Activated CD4-positive, alpha-beta T cell treated with anti-CD3 and anti-CD28 coated beads, Interleukin-2, amount 10 ng/mL, durations not matched to agents 24 days and 14 days (primary cell): ENCODE measurements at regions not wholly inside any gene's neighbourhood (a gene's known extent, or its start where the extent isn't known, plus 50 kb on each side); places are given as distances from the start of the nearest gene placed in this dataset.

Experiments used
- DNase-seq: peaks from one replicate; pipeline ENCODE4 v3.0.0; 2022
- H3K27ac Mint-ChIP-seq: one replicate; pipeline ENCODE4 v1.8.0; 2022; ENCODE audit warnings: mild to moderate bottlenecking, mixed read lengths
- H3K27me3 Mint-ChIP-seq: one replicate; pipeline ENCODE4 v1.8.0; 2022; ENCODE audit warnings: mixed read lengths
- H3K36me3 Mint-ChIP-seq: one replicate; pipeline ENCODE4 v1.8.0; 2022; ENCODE audit warnings: low read depth, mild to moderate bottlenecking, mixed read lengths
- H3K4me1 Mint-ChIP-seq: one replicate; pipeline ENCODE4 v1.8.0; 2021; ENCODE audit warnings: mixed read lengths
- H3K4me3 Mint-ChIP-seq: one replicate; pipeline ENCODE4 v1.8.0; 2022; ENCODE audit warnings: mild to moderate bottlenecking, moderate library complexity, mixed read lengths
- H3K9me3 Mint-ChIP-seq: one replicate; pipeline ENCODE4 v1.8.0; 2021; ENCODE audit warnings: mixed read lengths
- intact Hi-C: fragments of 100-400 bp; cut with micrococcal nuclease; formaldehyde crosslinking; loops from one replicate; pipeline ENCODE4 v1.15.1; 2023

DNA sequence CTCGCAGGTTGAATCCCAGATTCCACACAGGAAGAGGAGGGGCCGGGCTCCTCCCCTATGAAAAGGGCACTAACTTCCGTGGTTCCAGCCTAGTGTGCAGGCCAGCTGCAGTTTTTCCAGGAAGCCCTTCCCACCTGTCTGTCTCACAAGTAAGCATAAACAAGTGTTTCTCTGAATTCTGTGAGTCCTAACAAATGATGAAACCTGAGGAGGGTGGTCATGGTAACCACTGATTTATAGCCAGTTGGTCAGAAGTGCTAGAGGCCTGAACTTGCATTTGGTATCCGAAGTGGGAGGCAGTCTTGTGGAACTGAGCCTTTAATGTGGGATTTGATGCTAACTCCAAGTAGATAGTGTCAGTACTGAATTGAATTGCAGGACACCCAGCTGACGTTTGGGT, 54.7 kb upstream of the STEAP4 start:
- intact Hi-C loops: no loop called here
- H3K9me3 Mint-ChIP-seq: no peaks in the 10 kb centered on the region
- H3K27me3 Mint-ChIP-seq: peaks cover 4% of the 10 kb centered on the region
- no peak overlapping the region for H3K4me3 Mint-ChIP-seq
- DNase-seq: no peak
- peaks cover 2% of the 10 kb centered on the region for H3K4me1 Mint-ChIP-seq
- H3K27ac Mint-ChIP-seq: no peak overlapping the region
- no peaks in the 10 kb centered on the region for H3K36me3 Mint-ChIP-seq

DNA sequence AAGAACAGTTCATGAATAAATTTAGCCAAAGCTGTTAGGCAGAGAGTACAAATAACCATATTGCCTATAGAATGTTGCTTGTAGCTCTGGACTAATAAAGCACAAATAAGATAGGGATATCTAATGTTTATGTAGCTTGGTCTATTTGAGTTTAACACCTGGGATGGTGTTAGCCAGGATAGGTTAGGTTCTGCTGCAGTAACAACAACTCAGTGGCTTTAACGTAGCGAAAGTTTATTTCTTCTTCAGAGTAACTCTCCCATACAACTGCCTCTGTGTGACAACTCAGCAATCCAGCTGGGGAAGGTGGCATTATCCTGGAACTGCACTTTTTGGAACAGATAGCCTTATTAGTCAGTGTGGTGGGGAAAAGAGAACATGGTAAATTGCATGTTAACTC, 52.2 kb upstream of the STEAP4 start:
- no peaks in the 10 kb centered on the region for H3K9me3 Mint-ChIP-seq
- peaks cover 2% of the 10 kb centered on the region for H3K4me1 Mint-ChIP-seq
- H3K27ac Mint-ChIP-seq: no peak overlapping the region
- no peaks in the 10 kb centered on the region for H3K36me3 Mint-ChIP-seq
- H3K4me3 Mint-ChIP-seq: no peak overlapping the region
- DNase-seq: no peak
- peaks cover 6% of the 10 kb centered on the region for H3K27me3 Mint-ChIP-seq
- intact Hi-C loops: loop anchor here (2.0 kb wide), 1 partner anchor 116 kb away; no protein-coding TSS in a partner anchor

GRCh38 chr7:88358526-88358838, 51.8 kb upstream of the STEAP4 start:
- intact Hi-C loops: loop anchor here (2.0 kb wide), 1 partner anchor 116 kb away; no protein-coding TSS in a partner anchor
- peaks cover 8% of the 10 kb centered on the region for H3K27me3 Mint-ChIP-seq
- no peaks in the 10 kb centered on the region for H3K36me3 Mint-ChIP-seq
- DNase-seq: no peak
- peaks cover 2% of the 10 kb centered on the region for H3K4me1 Mint-ChIP-seq
- H3K27ac Mint-ChIP-seq: no peak overlapping the region
- H3K4me3 Mint-ChIP-seq: no peak overlapping the region
- H3K9me3 Mint-ChIP-seq: no peaks in the 10 kb centered on the region

- Mint-ChIP-seq H3K4me1 (peaks cover 2% of the 10 kb centered on the region), H3K27ac (no peak overlapping the region), H3K4me3 (no peak overlapping the region), H3K9me3 (no peaks in the 10 kb centered on the region), H3K36me3 (no peaks in the 10 kb centered on the region), H3K27me3 (peaks cover 8% of the 10 kb centered on the region)
- intact Hi-C loops: loop anchor here (2.0 kb wide), 1 partner anchor 115 kb away; no protein-coding TSS in a partner anchor
- no peak for DNase-seq
Observed at GRCh38 chr7:88357781-88358525, 51.3 kb upstream of the STEAP4 start.

- Mint-ChIP-seq H3K36me3 (no peaks in the 10 kb centered on the region), H3K4me3 (no peak overlapping the region), H3K27me3 (peaks cover 8% of the 10 kb centered on the region), H3K9me3 (no peaks in the 10 kb centered on the region), H3K4me1 (peaks cover 2% of the 10 kb centered on the region), H3K27ac (no peak overlapping the region)
- intact Hi-C loops: no loop called here
- no peak for DNase-seq
Observed at GRCh38 chr7:88357294-88357693, 50.6 kb upstream of the STEAP4 start.
